ENCODE measurements at regions not wholly inside any gene's neighbourhood (a gene's known extent, or its start where the extent isn't known, plus 50 kb on each side); places are given as distances from the start of the nearest gene placed in this dataset.

GRCh38 chr14:65808390-65808789 lies 395.9 kb downstream of the FUT8 start:
- DNase-seq (ENCODE audit: low spot score) (no peak), ATAC-seq (ENCODE audit: low FRiP score) (no peak)
- no peak for TF ChIP-seq CTCF (IDR thresholded peaks at IDR 0.05)

- DNase-seq (ENCODE audit: low spot score) (no peak), ATAC-seq (ENCODE audit: low FRiP score) (no peak)
- no peak for TF ChIP-seq CTCF (IDR thresholded peaks at IDR 0.05)
These were observed 397.8 kb downstream of the FUT8 start for GRCh38 chr14:65810322-65810721.

- DNase-seq (ENCODE audit: low spot score) (no peak), ATAC-seq (ENCODE audit: low FRiP score) (no peak)
- no peak for TF ChIP-seq CTCF (IDR thresholded peaks at IDR 0.05)
These were observed 401.3 kb downstream of the FUT8 start for GRCh38 chr14:65813760-65814384.

GRCh38 chr14:65815127-65815526 lies 402.6 kb downstream of the FUT8 start:
- ATAC-seq (ENCODE audit: low FRiP score) (no peak), DNase-seq (ENCODE audit: low spot score) (no peak)
- no peak for TF ChIP-seq CTCF (IDR thresholded peaks at IDR 0.05)

GRCh38 chr14:65817011-65817410 lies 404.5 kb downstream of the FUT8 start:
- TF ChIP-seq CTCF (IDR thresholded peaks at IDR 0.05), result no peak
- DNase-seq (ENCODE audit: low spot score) (no peak), ATAC-seq (ENCODE audit: low FRiP score) (no peak)

- ATAC-seq (ENCODE audit: low FRiP score) (no peak), DNase-seq (ENCODE audit: low spot score) (no peak)
- no peak for TF ChIP-seq CTCF (IDR thresholded peaks at IDR 0.05)
These were observed 407.0 kb downstream of the FUT8 start for GRCh38 chr14:65819569-65819968.

- ATAC-seq (ENCODE audit: low FRiP score) (no peak), DNase-seq (ENCODE audit: low spot score) (no peak)
- TF ChIP-seq CTCF (IDR thresholded peaks at IDR 0.05), result no peak
These were observed 408.8 kb downstream of the FUT8 start for GRCh38 chr14:65821224-65821753.

Measured in omental fat pad (tissue), 3 donors.